Esophagus muscularis mucosa (tissue), 4 donors: ENCODE measurements at regions not wholly inside any gene's neighbourhood (a gene's known extent, or its start where the extent isn't known, plus 50 kb on each side); places are given as distances from the start of the nearest gene placed in this dataset.

Source experiments
- DNase-seq: peaks from one replicate; pipeline ENCODE4 v3.0.0-alpha.2; 2017; ENCODE audit errors: extremely low spot score
- H3K27ac ChIP-seq, 4 donors: fragments of 200-600 bp; sonication (generic); replicated peaks in 1 of 4; 1 replicate in 3 of 4; 2 replicates in 1 of 4; pipeline ENCODE4 v1.5.1; 2016 to 2019; ENCODE audit warnings: mild to moderate bottlenecking in 1 of 4
- H3K27me3 ChIP-seq, 4 donors: fragments of 200-600 bp; sonication (generic); one replicate each; pipeline versions ENCODE4 v1.5.1 to v1.6.0; 2016 to 2019
- H3K36me3 ChIP-seq, 4 donors: fragments of 200-600 bp; sonication (generic); one replicate each; pipeline ENCODE4 v1.5.1; 2016 to 2019
- H3K4me1 ChIP-seq, 4 donors: fragments of 200-600 bp; sonication (generic); one replicate each; pipeline ENCODE4 v1.5.1; 2016 to 2019
- H3K4me3 ChIP-seq, 4 donors: fragments of 200-600 bp; sonication (generic); 1 replicate in 2 of 4; 2 replicates in 2 of 4; pipeline ENCODE4 v1.5.1; 2016 to 2019; ENCODE audit warnings: mild to moderate bottlenecking in 4 of 4, moderate library complexity in 1 of 4
- H3K9me3 ChIP-seq, 4 donors: fragments of 200-600 bp; sonication (generic); 1 replicate in 3 of 4; 2 replicates in 1 of 4; pipeline ENCODE4 v1.5.1; 2016 to 2019
- CTCF ChIP-seq, 3 experiments: fragments of 200-600 bp in 2 of 3; fragments of 450-650 bp in 1 of 3; sonication (generic) in 2 of 3; IDR thresholded peaks; one replicate each; pipeline ENCODE4 v1.5.1; 2017 to 2019; ENCODE audit warnings: antibody characterized with exemption in 3 of 3, mild to moderate bottlenecking in 2 of 3, moderate library complexity in 1 of 3
- EP300 ChIP-seq: sonication (generic); formaldehyde crosslinking; IDR thresholded peaks from one replicate; pipeline ENCODE4 v1.6.1; 2017; ENCODE audit warnings: antibody characterized with exemption
- POLR2A ChIP-seq: fragments of 450-650 bp; IDR thresholded peaks from one replicate; pipeline ENCODE4 v1.6.1; 2017; ENCODE audit warnings: antibody characterized with exemption, moderate library complexity, mild to moderate bottlenecking, low read depth
- POLR2AphosphoS5 ChIP-seq, 2 donors: sonication (generic); formaldehyde crosslinking; IDR thresholded peaks; one replicate each; pipeline ENCODE4 v1.6.1; 2017; ENCODE audit warnings: antibody characterized with exemption in 2 of 2
- WGBS: methylation state at CpG from one replicate; pipeline ENCODE4 v1.1.5; 2018; 5-methylcytosine and 5-hydroxymethylcytosine counted together
- intact Hi-C: fragments of 100-400 bp; cut with DNase I; formaldehyde crosslinking; loops from one replicate; pipeline ENCODE4 v1.15.1; 2023

- Histone ChIP-seq H3K4me3 (no peak overlapping the region), H3K27me3 (peaks cover 0 to 27% (median 0%) of the 10 kb centered on the region in 4 donors), H3K4me1 (no peaks in the 10 kb centered on the region), H3K36me3 (no peaks in the 10 kb centered on the region), H3K9me3 (no peaks in the 10 kb centered on the region), H3K27ac (no peak overlapping the region)
- no peak for DNase-seq
- TF ChIP-seq EP300 (no peak), CTCF (IDR thresholded peaks at IDR 0.05) (no peak), POLR2A (no peak), POLR2AphosphoS5 (IDR thresholded peaks at IDR 0.05) (no peak)
- intact Hi-C loops: no loop called here
- 44% methylated on average over 7 of the region's 7 CpGs for WGBS
Measured at GRCh38 chr11:45489281-45489905, 176.0 kb downstream of the CHST1 start.

GRCh38 chr11:45486461-45486860 lies 179.0 kb downstream of the CHST1 start:
- H3K4me3 ChIP-seq: no peak overlapping the region
- WGBS: 90% methylated on average over 6 of the region's 6 CpGs
- no peaks in the 10 kb centered on the region for H3K4me1 ChIP-seq
- TF ChIP-seq EP300 (no peak), POLR2AphosphoS5 (IDR thresholded peaks at IDR 0.05) (no peak), POLR2A (no peak), CTCF (IDR thresholded peaks at IDR 0.05) (no peak)
- peaks cover 0 to 52% (median 0%) of the 10 kb centered on the region in 4 donors for H3K27me3 ChIP-seq
- no peak overlapping the region for H3K27ac ChIP-seq
- no peaks in the 10 kb centered on the region for H3K36me3 ChIP-seq
- intact Hi-C loops: no loop called here
- no peak for DNase-seq
- no peaks in the 10 kb centered on the region for H3K9me3 ChIP-seq

GRCh38 chr11:45485070-45485707 lies 180.2 kb downstream of the CHST1 start:
- TF ChIP-seq CTCF (IDR thresholded peaks at IDR 0.05): no peak
- Histone ChIP-seq H3K4me3 (no peak overlapping the region), H3K9me3 (no peaks in the 10 kb centered on the region), H3K27ac (no peak overlapping the region), H3K4me1 (no peaks in the 10 kb centered on the region), H3K36me3 (no peaks in the 10 kb centered on the region), H3K27me3 (peaks cover 0 to 60% (median 0%) of the 10 kb centered on the region in 4 donors)
- 76% methylated on average over 8 of the region's 8 CpGs for WGBS
- no peak for DNase-seq
- intact Hi-C loops: no loop called here

GRCh38 chr11:45484326-45484883 lies 181.0 kb downstream of the CHST1 start:
- no peak for DNase-seq

More at GRCh38 chr11:45484326-45484883, 181.0 kb downstream of the CHST1 start:
- 50% methylated on average over 10 of the region's 11 CpGs for WGBS
- no peaks in the 10 kb centered on the region for H3K9me3 ChIP-seq
- no peaks in the 10 kb centered on the region for H3K4me1 ChIP-seq
- intact Hi-C loops: no loop called here
- H3K27me3 ChIP-seq: peaks cover 0 to 60% (median 0%) of the 10 kb centered on the region in 4 donors
- no peak overlapping the region for H3K4me3 ChIP-seq
- no peak overlapping the region for H3K27ac ChIP-seq
- no peak for TF ChIP-seq CTCF (IDR thresholded peaks at IDR 0.05)
- no peaks in the 10 kb centered on the region for H3K36me3 ChIP-seq
